ENCODE measurements at regions not wholly inside any gene's neighbourhood (a gene's known extent, or its start where the extent isn't known, plus 50 kb on each side); places are given as distances from the start of the nearest gene placed in this dataset.

DNA sequence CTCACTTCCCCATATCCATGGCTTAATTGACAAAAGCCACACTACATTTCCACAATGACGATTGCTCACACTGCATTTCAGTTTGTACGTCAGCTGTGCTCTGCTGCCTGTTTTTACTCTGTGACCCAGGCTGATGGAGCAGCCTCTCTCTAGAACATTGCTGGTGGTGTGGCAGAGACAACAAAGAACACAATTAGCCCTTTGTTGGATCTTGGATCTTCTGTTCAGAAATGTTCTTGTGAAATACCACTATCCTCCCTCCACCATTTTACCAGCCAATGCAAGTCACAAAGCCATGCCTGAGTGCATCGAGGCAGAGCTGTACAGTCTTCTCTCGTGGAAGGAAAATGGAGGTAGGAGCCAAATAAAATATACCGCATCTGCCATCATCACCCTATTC is 56.9 kb upstream of the TBC1D5 start:
- no peak for TF ChIP-seq TAF1 (IDR thresholded peaks at IDR 0.05; ENCODE audit: low read depth, low read length)
- no peak for TF ChIP-seq POLR2A (IDR thresholded peaks at IDR 0.05; ENCODE audit: low read depth, low read length)

Measured in GM12891 (cell line).